BLaER1 (cell line): ENCODE measurements at regions not wholly inside any gene's neighbourhood (a gene's known extent, or its start where the extent isn't known, plus 50 kb on each side); places are given as distances from the start of the nearest gene placed in this dataset.

Experiments used
- H3K27ac ChIP-seq: shearing (Covaris generic); formaldehyde crosslinking; 2 replicates; pipeline ENCODE4 v1.8.1; 2022
- H3K27me3 ChIP-seq: shearing (Covaris generic); formaldehyde crosslinking; 2 replicates; pipeline ENCODE4 v1.8.1; 2022
- H3K36me3 ChIP-seq: shearing (Covaris generic); formaldehyde crosslinking; 2 replicates; pipeline ENCODE4 v1.8.1; 2022
- H3K4me1 ChIP-seq: shearing (Covaris generic); formaldehyde crosslinking; 2 replicates; pipeline ENCODE4 v1.8.1; 2022
- H3K4me2 ChIP-seq: shearing (Covaris generic); formaldehyde crosslinking; 2 replicates; pipeline ENCODE4 v1.8.1; 2022
- H3K4me3 ChIP-seq: shearing (Covaris generic); formaldehyde crosslinking; 2 replicates; pipeline ENCODE4 v1.8.1; 2022
- H3K9ac ChIP-seq: shearing (Covaris generic); formaldehyde crosslinking; 2 replicates; pipeline ENCODE4 v1.8.1; 2022
- H3K9me3 ChIP-seq: shearing (Covaris generic); formaldehyde crosslinking; 2 replicates; pipeline ENCODE4 v1.8.1; 2022
- H4K20me1 ChIP-seq: shearing (Covaris generic); formaldehyde crosslinking; 2 replicates; pipeline ENCODE4 v1.8.1; 2022
- Cebpa-rat ChIP-seq: shearing (Covaris generic); IDR thresholded peaks from 2 replicates; pipeline ENCODE4 v1.8.1; 2022

DNA sequence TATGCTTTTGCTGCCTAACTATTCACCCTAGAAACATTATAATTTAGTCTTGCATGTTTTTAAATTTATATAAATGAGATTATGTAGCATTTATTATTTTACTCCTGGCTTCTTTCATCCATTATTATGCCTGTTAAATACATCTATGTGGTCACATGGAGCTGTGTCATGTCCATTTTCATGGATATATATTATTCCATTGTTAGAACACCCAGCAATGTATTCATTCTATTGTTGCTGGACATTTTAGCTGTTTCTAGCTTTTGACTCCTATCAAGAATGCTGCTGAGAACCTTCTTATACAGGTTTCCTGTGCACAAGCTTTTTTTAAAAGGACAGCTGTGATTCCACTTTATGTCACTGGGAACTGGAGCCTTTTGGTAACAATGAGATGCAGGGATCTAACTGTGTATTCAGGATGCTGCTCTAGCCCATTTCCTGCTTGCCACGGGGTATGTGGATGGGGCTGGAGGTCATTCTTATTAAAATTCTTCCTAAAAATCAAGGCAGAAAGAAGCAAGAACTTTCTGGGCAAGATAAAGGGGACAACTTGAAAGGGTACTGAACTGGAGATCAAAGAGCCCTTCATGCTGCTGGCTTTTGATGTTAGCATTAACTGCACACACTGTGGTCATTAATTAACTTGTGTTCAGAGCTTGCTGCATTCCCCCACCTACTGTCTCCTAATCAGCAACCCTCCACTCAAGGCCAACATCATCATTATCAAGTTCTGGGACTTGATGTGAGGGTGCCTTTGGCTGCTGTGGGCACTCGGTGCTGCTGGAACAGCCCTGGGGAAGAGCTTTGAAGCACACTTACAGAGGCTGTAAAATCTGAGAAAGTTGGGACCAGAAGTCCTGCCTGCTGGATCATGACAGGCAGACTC is 96.6 kb upstream of the AKIRIN2 start:
- Histone ChIP-seq H3K36me3 (no peaks in the 10 kb centered on the region), H3K4me1 (peaks cover 17% of the 10 kb centered on the region), H3K4me3 (no peak overlapping the region), H4K20me1 (no peaks in the 10 kb centered on the region), H3K4me2 (no peak overlapping the region), H3K27me3 (no peaks in the 10 kb centered on the region), H3K9ac (no peak overlapping the region), H3K9me3 (no peaks in the 10 kb centered on the region), H3K27ac (no peak overlapping the region)
- TF ChIP-seq Cebpa-rat: no peak

DNA sequence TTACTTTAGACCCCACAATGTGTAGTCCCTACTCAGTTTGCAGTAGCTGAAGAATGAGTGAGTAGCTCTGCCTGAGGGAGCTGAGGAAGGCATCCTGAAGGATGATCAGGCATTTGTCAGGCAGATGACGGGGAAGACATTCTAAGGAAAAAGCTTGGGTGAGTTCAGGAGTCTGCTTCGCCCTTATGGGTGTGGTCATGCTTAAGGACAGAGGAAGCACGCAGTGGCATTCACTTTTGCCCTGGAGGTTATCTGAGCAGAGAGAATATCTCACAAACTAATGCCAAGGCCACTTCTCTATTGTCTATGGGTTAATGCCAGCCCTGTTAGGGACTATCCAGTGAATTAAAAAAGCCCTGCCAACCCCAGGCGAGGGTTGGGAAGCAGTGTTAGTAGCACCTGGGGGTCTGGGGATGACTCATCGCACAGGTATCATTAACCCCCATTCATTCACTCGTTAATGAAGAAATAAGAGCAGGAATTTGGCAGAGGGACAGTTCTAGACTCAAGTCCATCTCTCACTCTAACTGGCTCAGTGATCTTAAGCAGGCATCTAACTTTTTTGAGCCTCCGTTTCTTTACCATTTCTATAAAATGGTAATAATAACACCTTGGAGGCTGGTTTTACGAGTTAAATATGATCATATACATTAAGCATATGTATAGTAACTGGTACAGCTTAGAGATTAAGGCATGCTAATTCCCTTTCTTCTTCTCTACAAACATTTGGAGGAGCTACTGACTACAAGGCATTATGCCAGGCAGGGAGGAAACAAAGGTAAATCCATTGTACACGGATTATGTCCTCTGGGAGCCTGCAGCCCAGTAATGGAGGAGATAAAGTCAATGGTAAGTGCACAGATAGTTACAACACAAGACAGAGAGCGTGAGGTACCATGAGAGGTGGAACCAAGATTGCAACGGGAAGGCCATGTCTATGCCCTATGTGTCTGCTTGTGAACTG is 93.2 kb upstream of the AKIRIN2 start:
- Histone ChIP-seq H4K20me1 (no peaks in the 10 kb centered on the region), H3K4me2 (no peak overlapping the region), H3K9me3 (no peaks in the 10 kb centered on the region), H3K27ac (no peak overlapping the region), H3K4me3 (no peak overlapping the region), H3K4me1 (peaks cover 17% of the 10 kb centered on the region), H3K27me3 (no peaks in the 10 kb centered on the region), H3K36me3 (no peaks in the 10 kb centered on the region), H3K9ac (no peak overlapping the region)
- TF ChIP-seq Cebpa-rat: no peak

DNA sequence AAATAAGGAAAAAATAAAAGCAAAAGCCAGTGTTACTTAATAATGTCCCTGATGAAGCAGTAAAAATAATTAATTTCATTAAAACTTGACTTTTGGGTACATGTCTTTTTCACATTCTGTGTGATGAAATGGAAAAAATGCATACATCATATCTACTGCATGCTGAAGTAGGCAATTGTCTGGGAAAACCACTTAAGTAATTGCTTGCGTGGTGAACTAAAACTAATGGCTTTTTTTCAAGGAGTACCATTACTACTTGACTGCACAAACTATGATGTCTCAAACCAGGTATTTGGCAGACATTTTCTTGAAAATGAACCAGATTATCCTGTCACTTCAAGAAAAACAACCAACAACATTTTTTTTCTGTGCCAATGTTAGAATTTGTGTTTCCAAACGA is 91.3 kb upstream of the AKIRIN2 start:
- Histone ChIP-seq H3K27ac (no peak overlapping the region), H3K4me1 (peaks cover 17% of the 10 kb centered on the region), H3K36me3 (no peaks in the 10 kb centered on the region), H3K9ac (no peak overlapping the region), H3K4me2 (no peak overlapping the region), H3K9me3 (no peaks in the 10 kb centered on the region), H3K4me3 (no peak overlapping the region), H3K27me3 (no peaks in the 10 kb centered on the region), H4K20me1 (no peaks in the 10 kb centered on the region)
- no peak for TF ChIP-seq Cebpa-rat

DNA sequence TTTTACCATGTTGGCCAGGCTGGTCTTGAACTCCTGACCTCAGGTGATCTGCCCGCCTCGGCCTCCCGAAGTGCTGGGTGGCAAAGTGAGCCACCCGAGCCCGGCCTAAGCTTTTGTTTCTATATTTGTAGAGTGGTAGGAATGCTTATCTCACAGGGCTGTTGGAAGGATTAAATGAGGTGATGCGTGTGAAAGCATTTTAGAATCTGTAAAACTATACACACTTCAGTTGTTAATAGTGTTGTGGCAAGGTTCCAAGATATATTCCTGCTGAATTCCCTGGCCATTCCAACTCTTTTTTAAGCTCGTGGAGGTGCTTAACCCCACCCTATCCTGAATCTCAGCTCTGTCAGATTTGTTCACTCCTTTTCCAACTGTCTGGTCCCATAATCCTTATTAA is 89.9 kb upstream of the AKIRIN2 start:
- H3K4me1 ChIP-seq: peaks cover 12% of the 10 kb centered on the region
- no peak overlapping the region for H3K9ac ChIP-seq
- H3K4me2 ChIP-seq: no peak overlapping the region

DNA sequence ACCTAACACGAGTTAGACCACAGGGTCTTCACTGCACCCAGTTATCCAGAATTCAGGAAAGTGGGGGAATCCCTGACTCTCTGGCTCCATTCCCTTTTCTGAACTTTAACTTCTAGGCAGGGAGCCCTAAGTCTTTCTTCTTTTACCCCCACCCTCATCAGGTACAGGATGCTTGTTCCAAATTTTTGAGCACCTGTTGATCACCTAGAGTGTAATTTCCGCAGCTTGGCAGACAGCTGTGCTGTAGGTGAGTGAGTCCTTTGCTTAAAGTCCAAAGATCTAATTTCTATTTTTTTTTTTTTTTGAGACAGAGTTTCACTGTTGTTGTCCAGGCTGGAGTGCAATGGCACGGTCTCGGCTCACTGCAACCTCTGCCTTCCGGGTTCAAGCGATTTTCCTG is 89.5 kb upstream of the AKIRIN2 start:
- no peaks in the 10 kb centered on the region for H3K27me3 ChIP-seq
- H3K4me1 ChIP-seq: peaks cover 8% of the 10 kb centered on the region
- no peak overlapping the region for H3K4me2 ChIP-seq
- H3K4me3 ChIP-seq: no peak overlapping the region
- H3K36me3 ChIP-seq: no peaks in the 10 kb centered on the region
- no peak overlapping the region for H3K9ac ChIP-seq
- no peaks in the 10 kb centered on the region for H4K20me1 ChIP-seq
- no peak overlapping the region for H3K27ac ChIP-seq
- TF ChIP-seq Cebpa-rat: no peak
- no peaks in the 10 kb centered on the region for H3K9me3 ChIP-seq

More for the DNA sequence above, 89.9 kb upstream of the AKIRIN2 start:
- H3K27me3 ChIP-seq: no peaks in the 10 kb centered on the region
- H4K20me1 ChIP-seq: no peaks in the 10 kb centered on the region
- H3K9me3 ChIP-seq: no peaks in the 10 kb centered on the region
- no peak overlapping the region for H3K4me3 ChIP-seq
- H3K36me3 ChIP-seq: no peaks in the 10 kb centered on the region
- no peak for TF ChIP-seq Cebpa-rat
- H3K27ac ChIP-seq: no peak overlapping the region

DNA sequence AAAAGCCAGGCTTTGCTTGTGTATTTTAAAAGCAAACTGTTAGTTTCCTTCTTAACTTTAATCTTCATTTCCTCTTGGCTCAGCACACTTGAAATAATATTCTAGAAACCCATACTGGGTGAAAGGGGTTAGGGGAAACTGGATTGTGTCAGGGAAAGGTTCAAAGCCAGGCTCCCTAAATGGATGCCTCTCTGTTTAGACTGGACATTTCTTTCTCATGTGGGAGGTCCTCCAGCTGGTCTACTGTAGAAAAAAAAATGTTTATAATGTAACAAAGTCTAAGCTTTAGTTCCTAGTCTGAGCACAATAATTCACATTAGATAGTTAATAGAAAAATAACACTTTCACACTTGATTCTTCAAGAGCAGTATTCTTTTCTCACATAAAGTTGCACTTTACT is 89.0 kb upstream of the AKIRIN2 start:
- no peaks in the 10 kb centered on the region for H3K9me3 ChIP-seq
- H3K4me2 ChIP-seq: no peak overlapping the region
- peaks cover 3% of the 10 kb centered on the region; the same call in 1 of the 2 replicates for H3K4me1 ChIP-seq

DNA sequence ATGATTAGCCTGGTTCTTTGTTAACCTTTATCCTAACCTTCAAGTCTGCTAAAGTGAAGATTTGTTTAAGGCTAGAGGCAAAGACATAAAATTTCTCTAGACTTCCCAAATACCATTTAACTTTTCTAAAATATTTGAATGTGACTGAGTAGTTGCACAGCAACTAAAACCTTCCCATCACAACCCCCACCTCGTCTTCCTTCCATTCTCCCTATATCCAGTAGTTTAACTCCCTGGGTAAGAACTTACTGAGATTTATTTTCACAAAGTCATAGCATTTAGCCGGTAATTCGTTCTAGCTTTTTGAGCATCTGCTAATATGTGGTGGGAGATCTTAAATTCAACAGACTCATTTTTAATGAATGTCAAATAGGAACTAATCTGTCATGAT is 87.9 kb upstream of the AKIRIN2 start:
- Histone ChIP-seq H3K9ac (no peak overlapping the region), H4K20me1 (no peaks in the 10 kb centered on the region), H3K36me3 (no peaks in the 10 kb centered on the region), H3K4me2 (no peak overlapping the region), H3K4me3 (no peak overlapping the region), H3K9me3 (no peaks in the 10 kb centered on the region), H3K27me3 (no peaks in the 10 kb centered on the region), H3K27ac (no peak overlapping the region), H3K4me1 (no peaks in the 10 kb centered on the region)
- TF ChIP-seq Cebpa-rat: no peak

More for the DNA sequence above, 89.0 kb upstream of the AKIRIN2 start:
- Histone ChIP-seq H3K27me3 (no peaks in the 10 kb centered on the region), H3K27ac (no peak overlapping the region), H3K4me3 (no peak overlapping the region), H3K9ac (no peak overlapping the region), H3K36me3 (no peaks in the 10 kb centered on the region), H4K20me1 (no peaks in the 10 kb centered on the region)
- TF ChIP-seq Cebpa-rat: no peak

DNA sequence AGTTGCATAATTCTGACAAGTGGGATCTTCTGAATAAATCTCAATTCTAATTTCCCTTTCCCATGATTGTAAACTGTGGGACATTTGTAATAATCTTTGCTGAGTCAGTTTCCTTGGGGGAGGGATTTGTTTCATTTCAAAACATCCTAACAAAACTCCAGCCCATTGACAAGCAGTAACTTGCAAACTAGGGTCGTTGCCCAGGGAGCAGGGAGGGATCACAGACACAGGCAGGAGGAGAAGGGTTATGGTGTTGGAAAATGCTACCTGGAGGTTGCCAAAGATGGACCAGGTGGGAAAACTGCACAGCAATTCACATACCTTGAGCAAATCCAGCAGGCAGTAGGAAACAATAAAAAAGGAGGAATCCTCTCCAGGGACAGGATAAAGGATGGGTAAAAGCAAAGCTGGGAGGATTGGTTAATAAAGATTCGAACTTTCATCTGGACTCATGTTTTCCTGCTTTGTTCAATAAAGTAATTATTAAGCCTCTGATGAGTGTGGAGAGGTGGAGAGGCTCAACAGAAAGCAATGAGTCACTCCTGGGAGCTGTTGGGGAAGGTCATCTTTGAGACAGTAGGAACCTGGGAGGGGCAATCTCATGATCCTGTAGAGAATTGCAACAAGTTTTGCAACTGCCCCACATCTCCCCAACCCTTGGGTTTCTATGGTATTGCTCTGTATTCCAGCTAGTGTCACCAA is 87.3 kb upstream of the AKIRIN2 start:
- Histone ChIP-seq H3K4me1 (no peaks in the 10 kb centered on the region), H3K9me3 (no peaks in the 10 kb centered on the region), H3K27ac (no peak overlapping the region), H3K4me3 (no peak overlapping the region), H3K9ac (no peak overlapping the region), H3K4me2 (no peak overlapping the region), H3K27me3 (no peaks in the 10 kb centered on the region), H3K36me3 (no peaks in the 10 kb centered on the region), H4K20me1 (no peaks in the 10 kb centered on the region)
- no peak for TF ChIP-seq Cebpa-rat

DNA sequence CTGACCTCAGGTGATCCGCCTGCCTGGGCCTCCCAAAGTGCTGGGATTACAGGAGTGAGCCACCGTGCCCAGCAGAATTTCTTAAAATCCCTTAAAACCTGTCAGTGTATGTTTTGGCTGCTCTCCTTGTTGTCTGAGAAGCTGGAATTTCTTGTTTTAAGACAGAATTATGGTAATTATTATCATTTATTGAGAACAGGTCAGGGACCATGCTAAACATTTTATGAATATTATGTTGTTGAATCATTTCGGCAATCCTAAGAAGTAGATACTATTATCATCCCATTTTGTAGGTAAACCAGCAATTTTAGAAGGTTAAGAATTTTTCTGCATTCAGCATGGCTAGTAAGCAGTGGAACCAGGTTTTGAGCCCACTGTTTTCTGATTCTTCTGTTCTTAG is 86.1 kb upstream of the AKIRIN2 start:
- no peak for TF ChIP-seq Cebpa-rat
- Histone ChIP-seq H3K9ac (no peak overlapping the region), H3K4me2 (no peak overlapping the region)

More for the DNA sequence above, 86.1 kb upstream of the AKIRIN2 start:
- Histone ChIP-seq H3K4me1 (no peaks in the 10 kb centered on the region), H3K36me3 (no peaks in the 10 kb centered on the region), H3K4me3 (no peak overlapping the region), H3K27me3 (no peaks in the 10 kb centered on the region), H3K9me3 (no peaks in the 10 kb centered on the region), H3K27ac (no peak overlapping the region), H4K20me1 (no peaks in the 10 kb centered on the region)
